Esophagus squamous epithelium (tissue), 5 donors: ENCODE measurements at regions not wholly inside any gene's neighbourhood (a gene's known extent, or its start where the extent isn't known, plus 50 kb on each side); places are given as distances from the start of the nearest gene placed in this dataset.

Experiments
- DNase-seq: peaks from one replicate; lab custom pipeline; 2025; lab: John Stamatoyannopoulos, UW
- H3K27ac ChIP-seq, 4 donors: fragments of 200-600 bp; sonication (generic); one replicate each; pipeline ENCODE4 v1.5.1; 2016 to 2019; ENCODE audit warnings: mild to moderate bottlenecking in 1 of 4
- H3K27me3 ChIP-seq, 4 donors: fragments of 200-600 bp; sonication (generic); 1 replicate in 3 of 4; 2 replicates in 1 of 4; pipeline versions ENCODE4 v1.5.1 to v1.6.0; 2017 to 2021; ENCODE audit warnings: antibody characterized with exemption in 1 of 4
- H3K36me3 ChIP-seq, 3 donors: fragments of 200-600 bp; sonication (generic); one replicate each; pipeline ENCODE4 v1.5.1; 2016 to 2019
- H3K4me1 ChIP-seq, 3 donors: fragments of 200-600 bp; sonication (generic); one replicate each; pipeline ENCODE4 v1.5.1; 2017 to 2019
- H3K4me3 ChIP-seq, 4 donors: fragments of 200-600 bp; sonication (generic); 1 replicate in 3 of 4; 2 replicates in 1 of 4; pipeline ENCODE4 v1.5.1; 2016 to 2019; ENCODE audit warnings: mild to moderate bottlenecking in 2 of 4, moderate library complexity in 1 of 4
- H3K9me3 ChIP-seq, 3 donors: fragments of 200-600 bp; sonication (generic); one replicate each; pipeline ENCODE4 v1.5.1; 2016 to 2019
- CTCF ChIP-seq, 6 experiments: fragments of 450-650 bp in 4 of 6; fragments of 200-600 bp in 2 of 6; sonication (generic) in 2 of 6; IDR thresholded peaks; one replicate each; pipeline ENCODE4 v1.5.1; 2016 to 2019; ENCODE audit warnings: antibody characterized with exemption in 6 of 6, mild to moderate bottlenecking in 4 of 6, moderate library complexity in 4 of 6
- POLR2A ChIP-seq, 4 donors: fragments of 450-650 bp; IDR thresholded peaks; one replicate each; pipeline ENCODE4 v1.6.1; 2017; ENCODE audit warnings: antibody characterized with exemption in 4 of 4, mild to moderate bottlenecking in 4 of 4, moderate library complexity in 3 of 4
- WGBS, 2 donors: methylation state at CpG; one replicate each; pipeline ENCODE4 v1.1.5; 2018; 5-methylcytosine and 5-hydroxymethylcytosine counted together
- intact Hi-C: fragments of 100-400 bp; cut with DNase I; formaldehyde crosslinking; loops from one replicate; pipeline ENCODE4 v1.15.0; 2022
- donor health status: DM: yes; HTN: yes; CAD: no.

- H3K27ac ChIP-seq, result no peak overlapping the region
- no peaks in the 10 kb centered on the region for H3K27me3 ChIP-seq
- no peak overlapping the region for H3K4me3 ChIP-seq
- H3K4me1 ChIP-seq, result no peaks in the 10 kb centered on the region
- intact Hi-C loops, result no loop called here
- DNase-seq, result no peak
- no peaks in the 10 kb centered on the region for H3K9me3 ChIP-seq
- no peaks in the 10 kb centered on the region for H3K36me3 ChIP-seq
- 79 to 87% methylated on average over 1 of the region's 1 CpG for WGBS, 2 donors
- TF ChIP-seq CTCF (IDR thresholded peaks at IDR 0.05) (no peak), POLR2A (IDR thresholded peaks at IDR 0.05) (no peak)
Observed at GRCh38 chr5:84569307-84569706, 184.6 kb upstream of the EDIL3 start.

DNA sequence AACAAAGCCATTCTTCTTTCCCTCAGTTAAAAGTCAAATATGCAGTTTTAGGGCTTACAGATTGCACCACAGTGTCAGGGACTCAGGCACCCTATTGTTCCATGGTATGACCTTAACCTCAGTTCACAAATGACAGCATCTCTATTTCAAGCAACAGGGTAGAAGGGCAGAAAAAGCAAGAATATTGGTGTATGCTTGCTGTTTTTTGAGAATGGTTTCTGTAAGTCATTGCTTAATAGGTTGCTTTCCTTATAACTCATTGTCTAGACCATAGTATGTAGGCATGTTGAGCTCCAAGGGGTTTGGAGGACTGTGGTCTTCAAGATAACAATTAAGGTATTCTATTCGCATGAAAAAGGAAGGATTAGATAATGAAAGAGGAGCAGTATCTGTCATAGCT is 183.5 kb upstream of the EDIL3 start:
- 75 to 76% methylated on average over 1 of the region's 1 CpG for WGBS, 2 donors
- H3K36me3 ChIP-seq, result no peaks in the 10 kb centered on the region
- TF ChIP-seq POLR2A (IDR thresholded peaks at IDR 0.05) (no peak), CTCF (IDR thresholded peaks at IDR 0.05) (no peak)
- no peaks in the 10 kb centered on the region for H3K4me1 ChIP-seq
- no peaks in the 10 kb centered on the region for H3K27me3 ChIP-seq
- H3K27ac ChIP-seq, result no peak overlapping the region
- no peak for DNase-seq
- H3K4me3 ChIP-seq, result no peak overlapping the region
- H3K9me3 ChIP-seq, result no peaks in the 10 kb centered on the region
- intact Hi-C loops, result no loop called here

GRCh38 chr5:84565866-84566265 is 181.2 kb upstream of the EDIL3 start:
- intact Hi-C loops, result no loop called here
- no peaks in the 10 kb centered on the region for H3K36me3 ChIP-seq
- DNase-seq, result no peak
- WGBS, 2 donors, result 75 to 76% methylated on average over 1 of the region's 1 CpG
- H3K4me3 ChIP-seq, result no peak overlapping the region
- H3K27ac ChIP-seq, result no peak overlapping the region
- no peaks in the 10 kb centered on the region for H3K4me1 ChIP-seq
- TF ChIP-seq POLR2A (IDR thresholded peaks at IDR 0.05), result no peak
- TF ChIP-seq CTCF (IDR thresholded peaks at IDR 0.05), result no peak
- no peaks in the 10 kb centered on the region for H3K9me3 ChIP-seq
- no peaks in the 10 kb centered on the region for H3K27me3 ChIP-seq

DNA sequence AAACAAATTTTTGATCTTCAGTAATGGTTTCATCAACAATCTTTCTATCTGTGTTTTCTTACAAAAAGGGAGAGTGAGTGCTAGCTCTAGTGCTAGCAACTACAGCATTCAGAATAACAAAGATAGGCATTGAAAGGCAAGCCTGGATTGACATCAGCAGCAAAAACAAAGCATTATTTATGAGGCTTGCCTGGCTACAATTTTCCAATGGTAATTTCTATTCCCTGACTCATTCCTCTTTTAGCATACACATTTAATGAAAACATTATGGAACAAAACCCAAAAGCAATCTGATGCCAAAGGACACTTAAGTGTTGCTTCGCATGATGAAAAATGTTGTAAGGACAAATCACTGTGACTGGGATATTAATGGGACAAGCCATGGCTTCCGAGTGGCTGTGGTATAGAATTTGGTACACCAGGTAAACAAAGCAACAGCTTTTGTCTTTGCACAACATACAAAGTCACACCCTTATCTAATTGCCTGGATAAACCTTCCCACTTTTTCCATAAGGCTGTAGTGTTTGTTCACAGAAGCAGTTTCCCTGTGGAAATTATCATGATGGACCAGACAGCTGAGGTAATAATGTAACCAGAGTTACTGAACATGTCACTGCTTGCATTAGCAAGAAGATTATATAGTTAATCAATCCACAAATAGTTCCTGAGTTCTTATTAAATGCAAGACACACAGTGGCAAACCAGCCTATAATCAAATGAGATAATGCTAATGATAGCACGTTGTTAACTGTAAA is 179.8 kb upstream of the EDIL3 start:
- no peaks in the 10 kb centered on the region for H3K27me3 ChIP-seq
- H3K4me1 ChIP-seq, result no peaks in the 10 kb centered on the region
- DNase-seq, result no peak
- no peaks in the 10 kb centered on the region for H3K9me3 ChIP-seq
- H3K27ac ChIP-seq, result no peak overlapping the region
- intact Hi-C loops, result no loop called here
- TF ChIP-seq POLR2A (IDR thresholded peaks at IDR 0.05), result no peak
- no peak for TF ChIP-seq CTCF (IDR thresholded peaks at IDR 0.05)
- no peak overlapping the region for H3K4me3 ChIP-seq
- 27 to 43% methylated on average over 3 of the region's 3 CpGs for WGBS, 2 donors
- H3K36me3 ChIP-seq, result no peaks in the 10 kb centered on the region

DNA sequence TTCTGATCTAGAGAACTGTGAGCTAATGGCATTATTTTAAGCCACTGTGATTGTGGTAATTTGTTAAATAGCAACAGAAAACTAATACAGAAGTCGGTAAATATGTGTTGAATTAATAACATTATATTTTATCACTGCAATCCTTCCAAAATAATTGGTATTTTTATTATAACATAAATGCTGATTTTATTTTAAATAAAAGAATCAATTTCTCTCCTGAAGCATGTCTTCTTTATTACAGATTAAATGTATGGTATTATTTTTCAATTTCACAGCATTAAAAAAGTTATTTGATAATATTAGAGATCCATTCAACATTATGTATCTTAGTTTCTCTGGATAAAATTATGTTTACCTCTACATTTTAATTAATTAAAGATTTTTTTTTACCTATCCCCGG is 165.5 kb upstream of the EDIL3 start:
- no peak overlapping the region for H3K27ac ChIP-seq
- intact Hi-C loops, result no loop called here
- no peaks in the 10 kb centered on the region for H3K36me3 ChIP-seq
- no peak overlapping the region for H3K4me3 ChIP-seq
- WGBS, 2 donors, result 92 to 93% methylated on average over 2 of the region's 2 CpGs
- H3K9me3 ChIP-seq, result no peaks in the 10 kb centered on the region
- TF ChIP-seq POLR2A (IDR thresholded peaks at IDR 0.05), result no peak
- no peak for TF ChIP-seq CTCF (IDR thresholded peaks at IDR 0.05)
- DNase-seq, result no peak
- H3K4me1 ChIP-seq, result no peaks in the 10 kb centered on the region
- H3K27me3 ChIP-seq, result no peaks in the 10 kb centered on the region
